Vagina (tissue), 2 donors: ENCODE measurements at regions not wholly inside any gene's neighbourhood (a gene's known extent, or its start where the extent isn't known, plus 50 kb on each side); places are given as distances from the start of the nearest gene placed in this dataset.

Experiments used
- CTCF ChIP-seq, 3 experiments: fragments of 450-650 bp in 2 of 3; fragments of 200-600 bp in 1 of 3; sonication (generic) in 1 of 3; IDR thresholded peaks; one replicate each; pipeline ENCODE4 v1.5.1; 2017 to 2019; ENCODE audit warnings: antibody characterized with exemption in 3 of 3, mild to moderate bottlenecking in 2 of 3, moderate library complexity in 2 of 3
- POLR2A ChIP-seq, 2 donors: fragments of 450-650 bp; IDR thresholded peaks; one replicate each; pipeline ENCODE4 v1.6.1; 2017; ENCODE audit warnings: antibody characterized with exemption in 2 of 2, mild to moderate bottlenecking in 2 of 2, moderate library complexity in 2 of 2
- POLR2AphosphoS5 ChIP-seq, 2 donors: sonication (generic); formaldehyde crosslinking; IDR thresholded peaks; one replicate each; pipeline ENCODE4 v1.9.0; 2017; ENCODE audit warnings: antibody characterized with exemption in 2 of 2, mild to moderate bottlenecking in 2 of 2, low read depth in 1 of 2; ENCODE audit not compliant: insufficient read depth in 1 of 2

DNA sequence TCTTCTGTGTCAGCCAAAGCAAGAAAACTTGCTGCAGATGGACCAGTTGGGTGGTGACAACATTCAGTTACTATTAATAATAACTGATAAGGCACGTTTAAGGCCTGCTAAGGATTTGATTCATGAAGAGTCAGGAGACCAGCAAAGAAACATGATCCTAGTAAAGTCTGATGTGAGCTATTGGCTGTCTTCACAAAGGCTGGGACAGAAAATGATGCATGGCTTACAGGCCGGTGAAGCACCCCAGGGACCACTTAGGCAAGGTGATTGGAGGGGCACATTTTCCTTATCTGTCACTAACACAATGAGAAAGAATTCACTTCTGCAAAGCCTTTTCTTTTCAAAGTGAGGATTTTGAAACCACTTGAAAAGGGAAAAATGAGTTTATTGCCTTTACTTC, 65.4 kb upstream of the TRPC3 start:
- no peak for TF ChIP-seq CTCF (IDR thresholded peaks at IDR 0.05)
- no peak for TF ChIP-seq POLR2A (IDR thresholded peaks at IDR 0.05)
- TF ChIP-seq POLR2AphosphoS5 (IDR thresholded peaks at IDR 0.05; ENCODE audit: insufficient read depth in 1 of 2, low read depth in 1 of 2) = no peak
